ENCODE measurements at regions not wholly inside any gene's neighbourhood (a gene's known extent, or its start where the extent isn't known, plus 50 kb on each side); places are given as distances from the start of the nearest gene placed in this dataset.

DNA sequence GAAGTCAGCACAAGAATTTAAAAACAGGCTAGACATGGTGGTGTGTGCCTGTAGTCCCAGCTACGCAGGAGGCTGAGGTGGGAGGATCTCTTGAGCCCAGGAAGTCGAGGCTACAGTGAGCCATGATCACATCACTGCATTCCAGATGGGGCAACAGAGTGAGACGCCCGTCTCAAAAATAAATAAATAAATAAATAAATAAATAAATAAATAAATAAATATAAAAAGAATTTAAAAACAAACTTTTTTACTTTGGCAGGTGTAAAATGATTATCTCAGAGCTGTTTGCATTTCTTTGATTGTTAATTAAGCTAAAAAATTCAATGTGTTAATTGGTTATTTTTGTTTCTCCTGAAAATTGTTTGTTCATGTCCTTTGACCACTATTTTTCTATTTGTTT lies 97.5 kb upstream of the RPS6KA3 start:
- no peak for DNase-seq

GRCh38 chrX:20363275-20363674 lies 96.6 kb upstream of the RPS6KA3 start:
- no peak for DNase-seq

DNA sequence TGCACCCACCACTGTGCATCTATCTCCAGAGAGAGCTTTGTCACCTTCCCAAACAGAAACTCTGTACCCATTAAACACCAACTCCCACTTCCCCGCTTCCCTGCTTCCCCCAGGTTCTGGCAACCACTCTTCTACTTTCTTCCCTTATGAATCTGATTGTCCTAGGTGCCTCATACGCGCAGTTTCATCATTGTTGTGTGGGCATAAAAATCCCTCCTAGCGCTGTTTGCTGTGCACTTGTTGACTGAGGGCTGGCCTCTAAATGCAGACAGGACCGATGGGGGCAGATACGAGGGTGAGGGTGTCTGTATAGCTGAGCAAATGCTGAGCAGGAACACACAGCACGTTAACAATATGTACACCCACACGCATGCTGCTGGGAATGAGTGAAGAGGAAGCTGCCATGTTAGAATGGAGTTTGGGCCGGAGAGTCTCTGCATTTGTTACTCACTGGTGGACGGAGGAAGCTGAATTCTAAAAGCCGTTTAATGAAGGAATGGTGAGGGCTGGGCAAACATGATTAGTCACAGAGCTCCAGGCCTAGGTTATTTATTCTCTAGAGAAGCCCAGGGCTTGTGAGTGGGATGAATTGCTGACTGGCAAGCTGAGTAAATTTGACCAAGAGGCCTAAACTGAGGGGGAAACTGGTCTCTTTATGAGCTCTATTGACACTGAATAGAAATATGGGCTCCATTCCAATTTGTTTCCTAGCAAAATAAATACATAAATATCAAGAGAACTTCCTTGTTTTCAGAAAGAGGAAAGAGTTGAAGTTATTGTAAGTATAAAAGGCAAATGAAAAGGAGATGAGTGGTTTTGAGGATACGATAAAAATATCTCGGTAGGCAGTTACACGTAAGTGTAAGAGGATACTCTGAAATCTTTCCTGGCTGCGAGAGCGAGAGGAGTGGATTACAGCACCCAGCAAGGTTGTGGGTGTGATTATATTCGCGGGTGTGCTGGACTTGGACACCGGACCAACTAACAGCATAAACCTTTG lies 95.9 kb upstream of the RPS6KA3 start:
- DNase-seq, result no peak

- DNase-seq, result no peak
These were observed 95.2 kb upstream of the RPS6KA3 start for GRCh38 chrX:20361890-20362262.

DNA sequence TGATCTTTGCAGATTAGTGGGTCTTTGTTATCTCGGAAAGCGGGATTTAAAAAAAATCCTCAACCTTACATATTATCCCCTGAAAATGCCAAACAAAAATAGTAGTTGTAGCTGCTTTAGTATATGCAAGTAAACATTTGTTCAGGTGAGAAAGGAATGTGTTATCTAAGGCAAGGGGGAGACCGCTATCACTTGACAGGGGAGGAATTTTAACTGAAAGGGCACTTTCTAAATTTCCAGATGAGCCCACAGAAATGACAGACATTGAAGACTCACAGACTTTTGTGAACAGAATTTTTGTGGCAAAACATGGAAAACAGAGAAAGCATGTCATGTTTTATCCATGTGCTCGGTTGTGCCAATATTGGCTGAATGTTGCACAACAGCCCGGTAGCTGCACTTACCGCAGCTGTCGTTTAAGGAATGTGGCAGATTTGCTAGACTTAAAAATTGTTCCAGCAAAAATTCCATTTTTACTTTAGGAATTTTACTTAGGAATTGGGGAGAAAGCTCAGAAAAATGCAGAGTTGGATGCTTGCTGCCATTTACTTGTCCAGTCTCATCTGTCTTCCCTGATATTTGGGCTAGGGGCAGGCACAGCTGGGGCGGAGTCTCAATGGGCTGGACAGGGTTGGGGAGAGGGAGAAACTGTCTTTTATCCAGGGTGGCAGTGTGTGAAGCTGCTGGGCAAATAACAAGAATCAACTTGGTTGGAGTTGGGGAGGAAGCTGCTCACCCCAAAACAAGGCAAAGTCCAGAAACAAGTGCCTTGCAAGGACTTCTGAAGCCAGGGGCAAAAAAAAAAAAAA lies 94.6 kb upstream of the RPS6KA3 start:
- no peak for DNase-seq

GRCh38 chrX:20355187-20355586 lies 88.5 kb upstream of the RPS6KA3 start:
- no peak for DNase-seq

DNA sequence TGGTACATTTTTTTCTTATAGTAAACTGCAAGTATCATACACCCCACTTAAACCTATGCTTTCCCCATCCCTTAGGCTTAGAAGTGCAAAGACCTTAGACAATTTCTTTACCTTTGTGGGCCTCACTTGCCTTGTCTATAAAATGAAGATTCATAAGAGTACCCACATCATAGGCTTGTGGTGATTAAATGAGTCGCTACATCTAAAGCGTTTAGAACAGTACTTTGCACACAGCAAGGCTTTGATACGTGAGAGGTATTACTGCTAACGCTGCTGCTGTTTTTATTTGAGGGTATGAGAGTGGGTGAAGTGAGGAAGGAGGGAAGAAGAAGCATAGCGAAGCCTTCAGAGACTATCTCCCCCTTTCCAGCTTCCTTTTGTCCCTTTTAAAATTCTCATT lies 87.8 kb upstream of the RPS6KA3 start:
- no peak for DNase-seq

- no peak for DNase-seq
These were observed 86.2 kb upstream of the RPS6KA3 start for GRCh38 chrX:20352935-20353336.

DNA sequence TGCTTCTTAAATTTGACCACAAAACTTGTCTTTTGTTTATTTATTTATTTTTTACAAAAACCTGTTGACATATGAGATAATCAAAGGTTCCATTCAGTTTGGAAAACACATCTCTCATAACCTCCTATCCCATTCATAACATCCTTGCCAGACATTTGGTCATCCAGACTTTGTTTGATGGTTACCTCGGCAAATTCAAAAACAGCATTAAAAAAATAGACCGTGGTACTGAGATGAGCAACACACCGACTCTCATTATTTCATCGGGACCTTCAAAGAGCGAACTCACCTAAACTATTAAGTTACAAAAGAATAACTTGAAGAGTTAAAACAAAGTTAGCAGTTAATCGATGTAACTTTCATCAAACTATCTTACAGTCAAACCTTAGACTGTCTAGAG lies 85.8 kb upstream of the RPS6KA3 start:
- no peak for DNase-seq

GRCh38 chrX:20350596-20350995 lies 83.9 kb upstream of the RPS6KA3 start:
- no peak for DNase-seq

DNA sequence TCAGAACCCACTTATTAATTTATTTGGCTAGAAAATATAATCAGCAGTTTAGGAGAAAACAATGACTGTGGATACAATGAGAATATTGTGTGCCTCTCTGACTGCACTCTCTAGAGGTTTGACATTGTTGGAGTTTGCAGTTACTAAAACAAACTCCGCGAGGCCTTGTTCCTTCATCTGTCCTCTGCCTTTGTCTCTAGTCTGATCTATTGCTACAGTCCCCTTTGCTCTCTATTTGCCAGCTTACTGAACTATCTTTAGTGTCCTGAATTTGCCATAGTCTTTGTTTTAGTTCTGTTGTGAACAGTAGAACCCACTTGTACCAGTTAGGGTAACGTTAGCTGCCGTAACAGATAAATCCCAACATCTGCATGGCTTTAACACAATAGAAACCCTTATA lies 81.4 kb upstream of the RPS6KA3 start:
- no peak for DNase-seq

DNA sequence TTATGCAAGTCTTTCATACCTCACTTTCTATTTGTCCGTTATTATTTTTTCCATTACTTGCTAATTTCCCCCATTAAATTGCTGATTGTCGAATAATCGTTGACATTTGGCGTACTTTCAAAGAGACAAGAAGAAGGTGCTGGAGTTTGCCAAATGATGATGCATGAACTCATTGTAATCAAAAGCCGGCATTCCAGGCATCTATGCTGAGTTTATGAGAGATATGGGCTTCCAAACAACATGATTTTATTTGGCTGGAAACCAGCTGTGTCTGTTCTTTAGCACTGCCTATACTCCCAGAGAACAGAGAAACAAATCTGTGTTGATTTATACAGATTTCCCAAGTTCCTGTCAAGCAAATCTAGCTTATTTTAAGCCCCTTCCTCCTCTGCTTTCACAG lies 80.8 kb upstream of the RPS6KA3 start:
- no peak for DNase-seq

GRCh38 chrX:20333672-20334071 lies 67.0 kb upstream of the RPS6KA3 start:
- no peak for DNase-seq

DNA sequence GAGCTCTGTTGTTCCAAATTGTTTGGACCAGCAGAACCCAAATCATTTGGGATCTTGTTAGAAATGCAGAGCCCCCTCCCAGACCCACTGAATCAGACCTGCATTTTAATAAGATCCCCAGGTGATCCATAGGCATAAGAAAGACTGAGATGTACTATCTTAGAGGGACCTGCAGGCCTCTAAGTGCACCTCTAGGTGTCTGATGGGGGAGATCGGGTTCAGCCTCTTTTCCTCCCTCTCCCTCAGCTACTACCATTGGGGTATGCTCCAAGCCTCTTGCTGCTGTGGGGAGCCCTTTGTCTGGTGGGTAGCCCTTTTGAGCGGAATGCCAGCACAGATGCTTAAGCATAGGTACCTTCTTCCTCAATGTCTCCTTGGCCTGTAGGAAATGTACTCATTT lies 63.8 kb upstream of the RPS6KA3 start:
- no peak for DNase-seq

- DNase-seq, result no peak
These were observed 62.7 kb upstream of the RPS6KA3 start for GRCh38 chrX:20329435-20329834.

GRCh38 chrX:20325786-20326388 lies 59.2 kb upstream of the RPS6KA3 start:
- DNase-seq, result no peak

DNA sequence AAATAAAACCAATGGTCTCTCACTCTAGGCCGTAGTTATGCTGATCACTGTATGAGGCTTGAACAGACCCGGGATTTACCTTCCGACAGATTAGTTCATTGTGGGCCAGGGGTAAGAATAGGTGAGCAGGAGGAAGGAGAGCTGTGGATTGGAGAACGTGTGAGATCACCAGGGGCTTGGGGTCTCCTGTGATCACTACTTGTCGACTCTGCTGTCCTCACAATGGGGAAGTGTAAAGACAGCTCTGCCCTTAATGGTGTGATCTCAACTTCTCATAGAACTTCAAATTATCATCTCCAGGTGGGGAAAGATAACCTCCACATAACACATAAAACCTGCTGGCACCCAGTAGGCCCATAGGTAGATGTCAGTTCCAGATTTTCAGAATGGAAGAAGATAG lies 56.2 kb upstream of the RPS6KA3 start:
- DNase-seq, result no peak

DNA sequence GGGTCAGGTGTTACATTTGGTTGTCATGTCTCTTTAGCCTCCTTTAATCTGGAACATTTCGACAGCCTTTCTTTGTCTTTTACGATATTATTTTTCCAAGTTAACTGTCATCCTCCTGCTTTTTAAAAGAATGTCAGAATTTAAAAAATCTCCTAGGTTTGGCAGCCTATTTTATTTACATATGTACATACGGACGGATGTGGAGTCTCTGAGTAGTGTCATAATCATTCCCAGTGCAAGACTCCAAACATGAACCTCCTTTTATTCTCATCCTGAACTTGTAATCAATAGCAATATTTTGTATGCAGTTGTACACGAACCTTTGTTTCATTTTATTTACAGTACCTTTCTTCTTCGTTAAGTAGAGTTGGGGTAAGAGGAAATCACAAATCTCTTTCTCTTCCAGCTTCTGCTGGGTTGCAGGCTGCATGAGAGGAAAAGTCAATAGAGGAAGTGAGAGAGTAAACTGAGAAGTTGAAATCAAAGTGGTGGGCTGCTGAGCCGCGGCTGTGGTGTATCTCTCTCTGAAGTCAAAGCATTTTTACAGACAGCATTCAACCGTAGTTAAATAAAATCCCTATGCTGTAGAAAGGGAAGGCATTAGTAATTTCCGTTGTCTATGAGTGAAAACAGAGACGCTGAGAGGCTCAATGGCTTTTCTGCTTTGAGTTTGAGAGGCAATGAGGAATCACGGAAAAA lies 53.9 kb upstream of the RPS6KA3 start:
- DNase-seq, result no peak

- no peak for DNase-seq
These were observed 52.3 kb upstream of the RPS6KA3 start for GRCh38 chrX:20319054-20319453.

GRCh38 chrX:20317873-20318272 lies 51.2 kb upstream of the RPS6KA3 start:
- no peak for DNase-seq

Measured in NCI-H526 (cell line).